ENCODE measurements at regions not wholly inside any gene's neighbourhood (a gene's known extent, or its start where the extent isn't known, plus 50 kb on each side); places are given as distances from the start of the nearest gene placed in this dataset.

- no peak for TF ChIP-seq CTCF (IDR thresholded peaks at IDR 0.05 in 4 of 5, conservative IDR thresholded peaks at IDR 0.05 in 1 of 5)
- TF ChIP-seq POLR2A (IDR thresholded peaks at IDR 0.05), result no peak
These were observed 107.1 kb upstream of the FZD8 start for GRCh38 chr10:35749230-35749629.

All from gastrocnemius medialis (tissue), 4 donors.